ENCODE measurements at regions not wholly inside any gene's neighbourhood (a gene's known extent, or its start where the extent isn't known, plus 50 kb on each side); places are given as distances from the start of the nearest gene placed in this dataset.

DNA sequence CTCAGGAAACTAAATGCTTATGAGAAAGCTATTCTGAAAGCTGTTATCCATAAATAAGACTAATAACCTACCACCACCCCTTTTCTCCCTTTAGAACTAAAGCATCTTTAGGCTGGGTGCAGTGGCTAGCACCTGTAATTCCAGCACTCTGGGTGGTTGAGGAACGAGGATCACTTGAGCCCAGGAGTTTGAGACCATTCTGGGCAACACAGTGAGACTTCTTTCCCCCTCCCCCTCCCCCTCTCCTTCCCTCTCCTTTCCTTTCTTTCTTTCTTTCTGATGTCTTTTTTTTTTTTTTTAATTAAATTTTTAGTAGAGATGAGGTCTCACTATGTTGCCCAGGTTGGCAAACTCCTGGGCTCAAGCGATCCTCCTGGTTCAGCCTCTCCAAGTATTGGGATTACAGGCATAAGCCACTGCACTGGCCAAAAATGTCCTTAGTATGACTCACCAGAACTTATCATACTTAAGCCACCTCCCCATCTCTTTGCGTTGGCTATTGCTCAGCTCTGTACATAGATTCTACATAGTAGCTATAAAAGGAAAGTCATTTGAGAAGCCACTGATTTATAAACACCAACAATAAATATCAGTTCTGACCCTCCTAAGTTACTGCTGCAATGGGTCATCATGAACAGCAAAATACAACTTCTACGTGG lies 54.8 kb upstream of the SPDEF start:
- H3K4me3 Mint-ChIP-seq: no peak overlapping the region
- H3K36me3 Mint-ChIP-seq (ENCODE audit: low read depth): peaks cover 2% of the 10 kb centered on the region
- peaks cover 11% of the 10 kb centered on the region for H3K4me1 Mint-ChIP-seq
- H3K27me3 Mint-ChIP-seq: no peaks in the 10 kb centered on the region
- no peaks in the 10 kb centered on the region for H3K9me3 Mint-ChIP-seq
- no peak for ATAC-seq
- H3K27ac Mint-ChIP-seq: no peak overlapping the region
- DNase-seq: no peak

DNA sequence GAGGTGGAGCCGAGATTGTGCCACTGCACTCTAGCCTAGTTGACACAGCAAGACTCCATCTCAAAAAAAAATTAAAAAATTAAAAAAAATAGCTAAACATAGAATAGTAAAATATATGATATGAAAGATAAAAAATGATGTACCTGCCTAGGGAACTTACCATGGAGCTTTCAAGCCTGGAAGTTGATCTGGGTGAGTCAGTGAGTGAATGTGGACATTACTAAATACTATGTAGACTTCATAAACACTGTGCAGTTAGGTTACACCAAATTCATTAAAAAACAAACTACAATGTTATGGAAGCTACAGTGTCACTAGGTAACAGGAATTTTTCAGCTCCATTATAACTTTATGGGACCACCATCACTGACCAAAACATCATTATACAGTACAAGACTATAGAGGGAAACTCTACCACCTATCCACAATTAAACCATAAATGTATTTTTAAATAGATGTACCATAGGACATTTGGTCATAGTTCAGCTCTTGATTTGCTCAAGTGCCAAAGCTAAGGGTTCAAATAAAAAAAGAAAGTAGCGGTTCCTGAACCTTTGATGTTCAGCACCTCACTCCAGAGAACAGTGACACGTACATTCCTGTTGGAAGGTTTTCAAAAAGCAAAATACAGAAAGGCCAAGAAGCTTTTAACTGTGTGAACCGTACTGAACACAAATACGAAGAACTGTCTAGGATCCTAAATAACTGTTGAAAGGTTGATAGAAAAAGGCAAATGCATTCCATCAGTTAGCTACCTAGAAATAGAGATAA lies 52.4 kb upstream of the SPDEF start:
- peaks cover 11% of the 10 kb centered on the region for H3K4me1 Mint-ChIP-seq
- no peaks in the 10 kb centered on the region for H3K27me3 Mint-ChIP-seq
- H3K4me3 Mint-ChIP-seq: no peak overlapping the region
- DNase-seq (no peak), ATAC-seq (no peak)
- H3K36me3 Mint-ChIP-seq (ENCODE audit: low read depth): peaks cover 6% of the 10 kb centered on the region
- no peak overlapping the region for H3K27ac Mint-ChIP-seq
- H3K9me3 Mint-ChIP-seq: no peaks in the 10 kb centered on the region

DNA sequence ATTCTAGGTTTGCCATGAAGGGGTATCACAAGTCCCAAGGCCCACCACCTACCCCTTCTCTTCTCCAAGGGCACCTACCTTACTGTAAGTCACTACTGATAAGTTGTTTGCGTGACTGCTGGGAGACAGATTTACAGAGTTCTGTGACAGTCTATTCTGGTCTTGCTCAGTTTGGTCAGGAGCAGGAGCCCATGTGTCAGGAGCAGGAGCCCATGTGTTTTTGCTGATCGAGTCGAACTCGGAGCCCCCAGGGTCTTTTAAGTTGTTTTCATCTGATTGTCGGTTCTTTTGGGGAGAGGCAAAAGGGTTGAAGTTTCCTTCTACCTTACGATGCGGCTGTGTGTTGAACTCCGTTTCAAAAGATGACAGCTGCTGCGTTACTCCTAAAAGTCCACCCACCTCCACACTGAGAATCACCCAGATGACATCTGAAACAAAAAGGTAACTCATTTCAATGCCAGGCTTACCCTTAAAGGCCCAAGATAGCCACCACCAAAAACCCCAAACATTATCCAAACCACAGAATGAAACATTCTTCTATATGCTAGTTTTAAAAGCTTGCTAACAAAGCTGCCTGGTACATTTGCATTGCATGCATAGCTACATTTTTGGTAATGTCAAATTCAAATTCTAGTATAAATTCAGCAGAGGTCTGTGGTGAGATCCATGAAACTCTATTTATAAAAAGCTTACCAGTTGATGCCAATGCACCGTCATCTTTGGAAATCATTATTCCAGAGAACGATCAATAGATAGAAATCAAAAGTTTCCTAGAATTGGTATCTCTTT lies 50.5 kb upstream of the SPDEF start:
- peaks cover 15% of the 10 kb centered on the region for H3K4me1 Mint-ChIP-seq
- DNase-seq (no peak), ATAC-seq (no peak)
- H3K4me3 Mint-ChIP-seq: no peak overlapping the region
- no peaks in the 10 kb centered on the region for H3K27me3 Mint-ChIP-seq
- peaks cover 6% of the 10 kb centered on the region for H3K36me3 Mint-ChIP-seq (ENCODE audit: low read depth)
- H3K9me3 Mint-ChIP-seq: no peaks in the 10 kb centered on the region
- H3K27ac Mint-ChIP-seq: no peak overlapping the region

Measured in activated naive CD8-positive, alpha-beta T cell treated with anti-CD3 and anti-CD28 coated beads, Interleukin-2, amount 50 U/mL, for 24 hours (primary cell).